ENCODE measurements at regions not wholly inside any gene's neighbourhood (a gene's known extent, or its start where the extent isn't known, plus 50 kb on each side); places are given as distances from the start of the nearest gene placed in this dataset.

- Histone ChIP-seq H3K27me3 (ENCODE audit: control insufficient read depth, insufficient read depth, low read length) (no peaks in the 10 kb centered on the region), H3K4me1 (ENCODE audit: control insufficient read depth, insufficient read depth, low read length) (no peaks in the 10 kb centered on the region), H3K4me3 (ENCODE audit: low read length) (no peak overlapping the region), H3K9ac (ENCODE audit: low read length) (no peak overlapping the region), H3K27ac (ENCODE audit: low read depth, low read length) (no peak overlapping the region), H3K36me3 (ENCODE audit: control insufficient read depth, insufficient read depth, low read length) (no peaks in the 10 kb centered on the region)
Observed at GRCh38 chr3:177283983-177284382, 86.7 kb upstream of the TBL1XR1 start.

DNA sequence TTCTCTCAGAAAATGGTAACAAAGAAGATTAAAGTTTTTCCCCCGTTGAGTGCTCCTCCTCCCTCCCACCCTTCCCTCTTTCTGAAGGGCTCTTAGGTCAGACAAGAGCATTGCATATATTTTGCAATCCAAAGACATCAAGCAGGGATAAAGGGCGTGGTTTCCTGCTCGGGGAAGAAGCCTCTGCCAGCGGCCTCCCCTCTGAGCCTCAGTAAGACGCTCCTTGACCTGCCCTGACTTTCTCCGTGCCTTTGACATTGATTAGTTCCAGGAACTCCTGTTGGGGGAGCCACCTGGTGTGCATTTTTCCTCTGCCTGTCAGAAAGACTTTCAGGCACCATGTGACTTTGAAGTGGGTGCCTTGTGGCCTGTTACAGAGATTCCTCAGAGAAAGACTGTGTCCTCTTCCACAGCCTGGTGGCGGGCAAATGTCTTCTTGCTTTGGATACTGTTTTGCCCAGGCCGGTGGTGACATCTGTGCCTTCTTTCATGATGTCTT is 87.2 kb upstream of the TBL1XR1 start:
- Histone ChIP-seq H3K9ac (ENCODE audit: low read length) (no peak overlapping the region), H3K27ac (ENCODE audit: low read depth, low read length) (no peak overlapping the region), H3K27me3 (ENCODE audit: control insufficient read depth, insufficient read depth, low read length) (no peaks in the 10 kb centered on the region), H3K4me3 (ENCODE audit: low read length) (no peak overlapping the region), H3K36me3 (ENCODE audit: control insufficient read depth, insufficient read depth, low read length) (no peaks in the 10 kb centered on the region), H3K4me1 (ENCODE audit: control insufficient read depth, insufficient read depth, low read length) (no peaks in the 10 kb centered on the region)

GRCh38 chr3:177286034-177286433 is 88.8 kb upstream of the TBL1XR1 start:
- no peak overlapping the region for H3K9ac ChIP-seq (ENCODE audit: low read length)
- H3K36me3 ChIP-seq (ENCODE audit: control insufficient read depth, insufficient read depth, low read length): no peaks in the 10 kb centered on the region
- H3K4me1 ChIP-seq (ENCODE audit: control insufficient read depth, insufficient read depth, low read length): no peaks in the 10 kb centered on the region
- no peak overlapping the region for H3K27ac ChIP-seq (ENCODE audit: low read depth, low read length)
- no peak overlapping the region for H3K4me3 ChIP-seq (ENCODE audit: low read length)
- no peaks in the 10 kb centered on the region for H3K27me3 ChIP-seq (ENCODE audit: control insufficient read depth, insufficient read depth, low read length)

- Histone ChIP-seq H3K9ac (ENCODE audit: low read length) (no peak overlapping the region), H3K27me3 (ENCODE audit: control insufficient read depth, insufficient read depth, low read length) (no peaks in the 10 kb centered on the region), H3K27ac (ENCODE audit: low read depth, low read length) (no peak overlapping the region), H3K4me3 (ENCODE audit: low read length) (no peak overlapping the region), H3K4me1 (ENCODE audit: control insufficient read depth, insufficient read depth, low read length) (no peaks in the 10 kb centered on the region), H3K36me3 (ENCODE audit: control insufficient read depth, insufficient read depth, low read length) (no peaks in the 10 kb centered on the region)
Observed at GRCh38 chr3:177287231-177287630, 89.9 kb upstream of the TBL1XR1 start.

- H3K27ac ChIP-seq (ENCODE audit: low read depth, low read length): no peak overlapping the region
- no peak overlapping the region for H3K4me3 ChIP-seq (ENCODE audit: low read length)
- no peaks in the 10 kb centered on the region for H3K27me3 ChIP-seq (ENCODE audit: control insufficient read depth, insufficient read depth, low read length)
- no peak overlapping the region for H3K9ac ChIP-seq (ENCODE audit: low read length)
- H3K4me1 ChIP-seq (ENCODE audit: control insufficient read depth, insufficient read depth, low read length): no peaks in the 10 kb centered on the region
- no peaks in the 10 kb centered on the region for H3K36me3 ChIP-seq (ENCODE audit: control insufficient read depth, insufficient read depth, low read length)
Observed at GRCh38 chr3:177290633-177291032, 93.4 kb upstream of the TBL1XR1 start.

GRCh38 chr3:177294221-177294620 is 96.9 kb upstream of the TBL1XR1 start:
- Histone ChIP-seq H3K27me3 (ENCODE audit: control insufficient read depth, insufficient read depth, low read length) (no peaks in the 10 kb centered on the region), H3K4me3 (ENCODE audit: low read length) (no peak overlapping the region), H3K9ac (ENCODE audit: low read length) (no peak overlapping the region), H3K27ac (ENCODE audit: low read depth, low read length) (peak overlapping the region; percentile 21), H3K36me3 (ENCODE audit: control insufficient read depth, insufficient read depth, low read length) (no peaks in the 10 kb centered on the region), H3K4me1 (ENCODE audit: control insufficient read depth, insufficient read depth, low read length) (no peaks in the 10 kb centered on the region)

DNA sequence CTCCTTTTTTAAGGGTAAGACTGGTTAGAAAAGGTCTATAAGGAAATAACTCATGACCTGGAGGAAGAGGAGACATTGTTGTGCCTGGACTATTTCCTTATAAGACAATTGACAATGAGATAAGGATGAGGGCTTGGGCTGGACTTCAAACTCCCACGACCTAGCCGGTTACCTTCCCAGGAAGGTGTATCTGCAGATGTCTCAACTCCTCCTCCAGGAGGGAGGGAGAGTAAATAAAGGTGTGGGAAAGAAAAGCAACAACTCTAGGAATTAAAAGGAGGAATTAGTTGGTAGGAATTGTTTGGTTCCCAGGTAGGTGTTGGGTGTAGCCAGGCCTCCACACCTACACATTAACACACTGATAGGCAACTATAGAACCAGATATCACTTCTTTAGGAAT is 97.8 kb upstream of the TBL1XR1 start:
- H3K4me1 ChIP-seq (ENCODE audit: control insufficient read depth, insufficient read depth, low read length): no peaks in the 10 kb centered on the region
- H3K4me3 ChIP-seq (ENCODE audit: low read length): no peak overlapping the region
- no peak overlapping the region for H3K9ac ChIP-seq (ENCODE audit: low read length)
- H3K27ac ChIP-seq (ENCODE audit: low read depth, low read length): no peak overlapping the region
- no peaks in the 10 kb centered on the region for H3K36me3 ChIP-seq (ENCODE audit: control insufficient read depth, insufficient read depth, low read length)
- no peaks in the 10 kb centered on the region for H3K27me3 ChIP-seq (ENCODE audit: control insufficient read depth, insufficient read depth, low read length)

- Histone ChIP-seq H3K27me3 (ENCODE audit: control insufficient read depth, insufficient read depth, low read length) (no peaks in the 10 kb centered on the region), H3K27ac (ENCODE audit: low read depth, low read length) (no peak overlapping the region), H3K36me3 (ENCODE audit: control insufficient read depth, insufficient read depth, low read length) (no peaks in the 10 kb centered on the region), H3K4me1 (ENCODE audit: control insufficient read depth, insufficient read depth, low read length) (no peaks in the 10 kb centered on the region), H3K4me3 (ENCODE audit: low read length) (no peak overlapping the region), H3K9ac (ENCODE audit: low read length) (no peak overlapping the region)
Observed at GRCh38 chr3:177299250-177299649, 102.0 kb upstream of the TBL1XR1 start.

GRCh38 chr3:177300039-177300833 is 103.0 kb upstream of the TBL1XR1 start:
- no peak overlapping the region for H3K27ac ChIP-seq (ENCODE audit: low read depth, low read length)
- H3K4me3 ChIP-seq (ENCODE audit: low read length): peak overlapping the region; percentile 18
- no peaks in the 10 kb centered on the region for H3K4me1 ChIP-seq (ENCODE audit: control insufficient read depth, insufficient read depth, low read length)

GRCh38 chr3:177300842-177301241 is 103.6 kb upstream of the TBL1XR1 start:
- no peak overlapping the region for H3K27ac ChIP-seq (ENCODE audit: low read depth, low read length)
- H3K27me3 ChIP-seq (ENCODE audit: control insufficient read depth, insufficient read depth, low read length): no peaks in the 10 kb centered on the region
- no peaks in the 10 kb centered on the region for H3K36me3 ChIP-seq (ENCODE audit: control insufficient read depth, insufficient read depth, low read length)
- peak overlapping the region; percentile 18 for H3K4me3 ChIP-seq (ENCODE audit: low read length)
- H3K4me1 ChIP-seq (ENCODE audit: control insufficient read depth, insufficient read depth, low read length): no peaks in the 10 kb centered on the region
- H3K9ac ChIP-seq (ENCODE audit: low read length): no peak overlapping the region

More at GRCh38 chr3:177300039-177300833, 103.0 kb upstream of the TBL1XR1 start:
- Histone ChIP-seq H3K9ac (ENCODE audit: low read length) (no peak overlapping the region), H3K27me3 (ENCODE audit: control insufficient read depth, insufficient read depth, low read length) (no peaks in the 10 kb centered on the region), H3K36me3 (ENCODE audit: control insufficient read depth, insufficient read depth, low read length) (no peaks in the 10 kb centered on the region)

DNA sequence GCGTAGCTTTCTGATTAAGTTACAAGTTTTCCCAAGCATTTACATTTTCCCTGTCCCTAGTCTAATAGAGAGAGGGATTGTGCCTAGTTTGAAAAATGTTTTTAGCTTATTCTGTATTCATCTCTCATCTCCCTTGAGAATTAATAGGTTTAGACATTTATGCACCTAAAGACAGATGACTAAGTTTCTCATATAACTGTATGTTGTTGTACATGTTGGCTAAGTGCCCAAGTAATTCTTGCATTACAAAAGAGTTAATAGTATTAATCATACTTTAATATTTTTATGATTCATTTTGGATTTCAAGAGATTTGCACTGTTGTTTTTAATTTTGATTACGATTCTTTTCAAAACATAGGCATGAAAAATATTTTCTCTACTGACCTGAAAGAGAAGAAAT is 109.0 kb upstream of the TBL1XR1 start:
- Histone ChIP-seq H3K4me1 (ENCODE audit: control insufficient read depth, insufficient read depth, low read length) (no peaks in the 10 kb centered on the region), H3K27ac (ENCODE audit: low read depth, low read length) (no peak overlapping the region), H3K4me3 (ENCODE audit: low read length) (no peak overlapping the region), H3K27me3 (ENCODE audit: control insufficient read depth, insufficient read depth, low read length) (no peaks in the 10 kb centered on the region), H3K36me3 (ENCODE audit: control insufficient read depth, insufficient read depth, low read length) (no peaks in the 10 kb centered on the region), H3K9ac (ENCODE audit: low read length) (no peak overlapping the region)

DNA sequence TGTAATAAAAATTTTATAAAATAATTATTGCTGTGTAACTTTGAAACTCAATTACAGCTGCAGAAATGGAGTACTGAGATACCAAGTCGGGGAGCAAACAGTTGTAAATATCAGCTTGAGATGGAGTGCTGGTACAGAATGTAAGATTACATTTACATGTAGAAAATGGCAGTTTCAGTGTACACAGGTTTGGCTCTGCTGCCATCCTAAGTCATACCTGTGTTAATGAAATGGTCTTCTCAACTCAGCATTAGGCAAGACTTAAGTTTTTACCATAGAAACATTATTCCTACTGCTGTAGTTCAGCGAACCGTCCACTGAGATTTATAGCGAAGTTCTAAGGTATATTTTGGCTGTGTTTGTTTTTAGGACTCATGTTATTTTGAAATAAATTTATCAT is 110.1 kb upstream of the TBL1XR1 start:
- Histone ChIP-seq H3K27me3 (ENCODE audit: control insufficient read depth, insufficient read depth, low read length) (no peaks in the 10 kb centered on the region), H3K27ac (ENCODE audit: low read depth, low read length) (no peak overlapping the region), H3K4me1 (ENCODE audit: control insufficient read depth, insufficient read depth, low read length) (no peaks in the 10 kb centered on the region), H3K36me3 (ENCODE audit: control insufficient read depth, insufficient read depth, low read length) (no peaks in the 10 kb centered on the region), H3K4me3 (ENCODE audit: low read length) (no peak overlapping the region), H3K9ac (ENCODE audit: low read length) (no peak overlapping the region)

DNA sequence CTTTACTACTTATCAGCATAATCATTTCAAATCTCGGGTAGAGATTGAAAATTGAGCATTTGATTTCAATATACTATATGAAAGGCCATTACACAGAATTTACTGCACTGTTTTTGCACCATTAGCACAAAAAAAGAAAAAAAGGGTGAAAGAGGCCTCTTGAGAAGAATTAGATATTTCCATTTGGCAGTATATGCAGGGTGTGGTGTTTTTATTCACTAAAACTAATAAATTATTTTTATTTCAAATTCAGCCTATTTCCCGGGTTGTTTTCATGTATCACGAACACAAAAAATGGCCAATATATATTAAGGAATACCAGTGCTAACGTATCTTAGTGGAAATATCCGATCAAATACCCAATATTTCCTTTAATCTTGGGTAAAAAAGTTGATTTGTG is 110.5 kb upstream of the TBL1XR1 start:
- Histone ChIP-seq H3K9ac (ENCODE audit: low read length) (no peak overlapping the region), H3K36me3 (ENCODE audit: control insufficient read depth, insufficient read depth, low read length) (no peaks in the 10 kb centered on the region), H3K4me1 (ENCODE audit: control insufficient read depth, insufficient read depth, low read length) (no peaks in the 10 kb centered on the region), H3K27me3 (ENCODE audit: control insufficient read depth, insufficient read depth, low read length) (no peaks in the 10 kb centered on the region), H3K27ac (ENCODE audit: low read depth, low read length) (no peak overlapping the region), H3K4me3 (ENCODE audit: low read length) (no peak overlapping the region)

All from rectal smooth muscle tissue (tissue), 1 donor.